ENCODE measurements at regions not wholly inside any gene's neighbourhood (a gene's known extent, or its start where the extent isn't known, plus 50 kb on each side); places are given as distances from the start of the nearest gene placed in this dataset.
"Not testable (repeated sequence)": the region's sequence is repeated elsewhere in the genome, so short reads cannot be mapped to it uniquely, and the experiment has no call there.

- DNase-seq (ENCODE audit: low read depth in 2 of 3, low spot score in 2 of 3), result no peak
These were observed 480.5 kb downstream of the MATN1 start for GRCh38 chr1:30242722-30243457.

GRCh38 chr1:30242168-30242567, 481.2 kb downstream of the MATN1 start:
- no peak for DNase-seq (ENCODE audit: low read depth in 2 of 3, low spot score in 2 of 3)

- DNase-seq (ENCODE audit: low read depth in 2 of 3, low spot score in 2 of 3), result no peak
These were observed 481.7 kb downstream of the MATN1 start for GRCh38 chr1:30241681-30242080.

GRCh38 chr1:30234091-30234490, 489.3 kb downstream of the MATN1 start:
- no peak for DNase-seq (ENCODE audit: low read depth in 2 of 3, low spot score in 2 of 3)

GRCh38 chr1:30232288-30232899, 491.0 kb downstream of the MATN1 start:
- no peak for DNase-seq (ENCODE audit: low read depth in 2 of 3, low spot score in 2 of 3)

GRCh38 chr1:30229960-30230359, 493.4 kb downstream of the MATN1 start:
- no peak for DNase-seq (ENCODE audit: low read depth in 2 of 3, low spot score in 2 of 3)

GRCh38 chr1:30229557-30229956, 493.8 kb downstream of the MATN1 start:
- DNase-seq (ENCODE audit: low read depth in 2 of 3, low spot score in 2 of 3), result no peak

GRCh38 chr1:30226648-30227047, 496.7 kb downstream of the MATN1 start:
- DNase-seq (ENCODE audit: low read depth in 2 of 3, low spot score in 2 of 3), result no peak

GRCh38 chr1:30225357-30225756, 498.0 kb downstream of the MATN1 start:
- DNase-seq (ENCODE audit: low read depth in 2 of 3, low spot score in 2 of 3), result no peak

GRCh38 chr1:30219675-30220074, 503.7 kb downstream of the MATN1 start:
- DNase-seq (ENCODE audit: low read depth in 2 of 3, low spot score in 2 of 3), result no peak

- no peak for DNase-seq (ENCODE audit: low read depth in 2 of 3, low spot score in 2 of 3)
These were observed 504.9 kb downstream of the MATN1 start for GRCh38 chr1:30218438-30218837.

- DNase-seq (ENCODE audit: low read depth in 2 of 3, low spot score in 2 of 3), result no peak
These were observed 506.8 kb downstream of the MATN1 start for GRCh38 chr1:30216602-30217001.

GRCh38 chr1:30213936-30214335, 509.4 kb downstream of the MATN1 start:
- DNase-seq (ENCODE audit: low read depth in 2 of 3, low spot score in 2 of 3), result no peak

- not testable (repeated sequence) for DNase-seq (ENCODE audit: low read depth in 2 of 3, low spot score in 2 of 3)
These were observed 515.4 kb downstream of the MATN1 start for GRCh38 chr1:30207962-30208361.

- not testable (repeated sequence) for DNase-seq (ENCODE audit: low read depth in 2 of 3, low spot score in 2 of 3)
These were observed 516.8 kb downstream of the MATN1 start for GRCh38 chr1:30206631-30207030.

GRCh38 chr1:30204916-30205315, 518.5 kb downstream of the MATN1 start:
- not testable (repeated sequence) for DNase-seq (ENCODE audit: low read depth in 2 of 3, low spot score in 2 of 3)

GRCh38 chr1:30201015-30201414, 522.4 kb downstream of the MATN1 start:
- DNase-seq (ENCODE audit: low read depth in 2 of 3, low spot score in 2 of 3), result no peak

GRCh38 chr1:30200161-30200560, 523.2 kb downstream of the MATN1 start:
- no peak for DNase-seq (ENCODE audit: low read depth in 2 of 3, low spot score in 2 of 3)

GRCh38 chr1:30199563-30199962, 523.8 kb downstream of the MATN1 start:
- DNase-seq (ENCODE audit: low read depth in 2 of 3, low spot score in 2 of 3), result no peak

GRCh38 chr1:30198795-30199403, 524.5 kb downstream of the MATN1 start:
- DNase-seq (ENCODE audit: low read depth in 2 of 3, low spot score in 2 of 3), result no peak

GRCh38 chr1:30198451-30198760, 525.0 kb downstream of the MATN1 start:
- no peak for DNase-seq (ENCODE audit: low read depth in 2 of 3, low spot score in 2 of 3)
